Neural cell (in vitro differentiated cells): ENCODE measurements at regions not wholly inside any gene's neighbourhood (a gene's known extent, or its start where the extent isn't known, plus 50 kb on each side); places are given as distances from the start of the nearest gene placed in this dataset.

Experiments used
- H2AFZ ChIP-seq: fragments of 200-600, 300-800 bp; sonication (generic), shearing (Covaris generic); 2 replicates; pipeline ENCODE4 v1.6.0; 2014; ENCODE audit warnings: low read depth, mild to moderate bottlenecking, antibody characterized with exemption, low read length, moderate library complexity
- H3F3A ChIP-seq: fragments of 200-600 bp; shearing (Covaris generic); 2 replicates; pipeline ENCODE4 v1.6.1; 2016; ENCODE audit warnings: mild to moderate bottlenecking, moderate library complexity, mixed read lengths, antibody characterized with exemption, low read length; ENCODE audit not compliant: insufficient read depth, poor library complexity, severe bottlenecking
- H3K27ac ChIP-seq: fragments of 200-600, 300-800 bp; sonication (generic), shearing (Covaris generic); 2 replicates; pipeline ENCODE4 v1.5.1; 2014; ENCODE audit warnings: mild to moderate bottlenecking, low read length, moderate library complexity
- H3K27me3 ChIP-seq: fragments of 300-800, 200-600 bp; sonication (generic), shearing (Covaris generic); 2 replicates; pipeline ENCODE4 v1.6.0; 2014; ENCODE audit warnings: mild to moderate bottlenecking, low read depth, low read length, moderate library complexity; ENCODE audit not compliant: insufficient read depth
- H3K36me3 ChIP-seq: fragments of 300-800, 200-600 bp; sonication (generic), shearing (Covaris generic); 2 replicates; pipeline ENCODE4 v1.5.1; 2014; ENCODE audit warnings: mild to moderate bottlenecking, antibody characterized with exemption, low read length, moderate library complexity; ENCODE audit not compliant: insufficient read depth
- H3K4me2 ChIP-seq: fragments of 300-800, 200-600 bp; sonication (generic), shearing (Covaris generic); 2 replicates; pipeline ENCODE4 v1.6.0; 2014; ENCODE audit warnings: mild to moderate bottlenecking, low read length
- H3K4me3 ChIP-seq: fragments of 300-800, 200-600 bp; sonication (generic), shearing (Covaris generic); 2 replicates; pipeline ENCODE4 v1.5.1; 2014; ENCODE audit warnings: mild to moderate bottlenecking, low read length, moderate library complexity
- H3K79me2 ChIP-seq: fragments of 200-600 bp; shearing (Covaris generic); replicated peaks from 2 replicates; pipeline ENCODE4 v1.6.0; 2014; ENCODE audit warnings: mild to moderate bottlenecking, low read length, moderate library complexity; ENCODE audit not compliant: insufficient read depth
- H3K9ac ChIP-seq: fragments of 300-800, 200-600 bp; sonication (generic), shearing (Covaris generic); 2 replicates; pipeline ENCODE4 v1.6.1; 2016; ENCODE audit warnings: mild to moderate bottlenecking, low read length, mixed read lengths
- H3K9me2 ChIP-seq: fragments of 200-600 bp; shearing (Covaris generic); 2 replicates; pipeline ENCODE4 v1.6.1; 2016; ENCODE audit warnings: mild to moderate bottlenecking, low read length, mixed read lengths; ENCODE audit not compliant: insufficient read depth
- H3K9me3 ChIP-seq: fragments of 200-600, 300-800 bp; sonication (generic), shearing (Covaris generic); 2 replicates; pipeline ENCODE4 v1.6.1; 2016; ENCODE audit warnings: mild to moderate bottlenecking, mixed run types, low read length, moderate library complexity, mixed read lengths
- H4K20me1 ChIP-seq: fragments of 200-600 bp; shearing (Covaris generic); 2 replicates; pipeline ENCODE4 v1.6.1; 2016; ENCODE audit warnings: mild to moderate bottlenecking, mixed run types; ENCODE audit not compliant: insufficient read depth
- CTCF ChIP-seq: fragments of 450-650 bp; IDR thresholded peaks from 2 replicates; pipeline ENCODE4 v1.5.1; 2014; ENCODE audit warnings: antibody characterized with exemption, mild to moderate bottlenecking, moderate library complexity; ENCODE audit not compliant: poor library complexity, severe bottlenecking
- EP300 ChIP-seq: fragments of 450-650 bp; conservative IDR thresholded peaks from 2 replicates; pipeline ENCODE4 v1.6.1; 2014; ENCODE audit warnings: antibody characterized with exemption, mild to moderate bottlenecking, moderate library complexity; ENCODE audit not compliant: poor library complexity, severe bottlenecking
- EZH2 ChIP-seq: fragments of 200-600, 300-800 bp; shearing (Covaris generic), sonication (generic); IDR thresholded peaks from 2 replicates; pipeline ENCODE4 v1.6.1; 2014; ENCODE audit warnings: antibody characterized with exemption, low read length, borderline replicate concordance, mild to moderate bottlenecking; ENCODE audit not compliant: insufficient read depth, poor library complexity, severe bottlenecking
- MXI1 ChIP-seq: fragments of 450-650 bp; conservative IDR thresholded peaks from 2 replicates; pipeline ENCODE4 v1.6.1; 2014; ENCODE audit warnings: antibody characterized with exemption, mild to moderate bottlenecking; ENCODE audit not compliant: poor library complexity, severe bottlenecking
- POLR2AphosphoS5 ChIP-seq: IDR thresholded peaks from 2 replicates; pipeline ENCODE4 v1.6.1; 2012
- RAD21 ChIP-seq: fragments of 450-650 bp; conservative IDR thresholded peaks from 2 replicates; pipeline ENCODE4 v1.6.1; 2014; ENCODE audit warnings: antibody characterized with exemption, mild to moderate bottlenecking, moderate library complexity
- SMC3 ChIP-seq: fragments of 450-650 bp; conservative IDR thresholded peaks from 2 replicates; pipeline ENCODE4 v1.6.1; 2014; ENCODE audit warnings: antibody characterized with exemption, mild to moderate bottlenecking, moderate library complexity; ENCODE audit not compliant: poor library complexity
- TAF1 ChIP-seq: IDR thresholded peaks from 2 replicates; pipeline ENCODE4 v1.6.1; 2012; ENCODE audit warnings: low read depth
- TF ChIP-seq, protein P1 (sequence below): IDR thresholded peaks from 2 replicates; pipeline ENCODE4 v1.6.1; 2012; ENCODE audit warnings: borderline replicate concordance

GRCh38 chr16:51985126-51985525, 561.8 kb downstream of the TOX3 start:
- no peaks in the 10 kb centered on the region for H3K9me3 ChIP-seq
- no peaks in the 10 kb centered on the region for H3F3A ChIP-seq
- TF ChIP-seq CTCF (no peak), RAD21 (no peak), SMC3 (no peak), MXI1 (no peak), EZH2 (no peak), POLR2AphosphoS5 (no peak), TAF1 (no peak), EP300 (no peak)
- TF ChIP-seq, protein P1, sequence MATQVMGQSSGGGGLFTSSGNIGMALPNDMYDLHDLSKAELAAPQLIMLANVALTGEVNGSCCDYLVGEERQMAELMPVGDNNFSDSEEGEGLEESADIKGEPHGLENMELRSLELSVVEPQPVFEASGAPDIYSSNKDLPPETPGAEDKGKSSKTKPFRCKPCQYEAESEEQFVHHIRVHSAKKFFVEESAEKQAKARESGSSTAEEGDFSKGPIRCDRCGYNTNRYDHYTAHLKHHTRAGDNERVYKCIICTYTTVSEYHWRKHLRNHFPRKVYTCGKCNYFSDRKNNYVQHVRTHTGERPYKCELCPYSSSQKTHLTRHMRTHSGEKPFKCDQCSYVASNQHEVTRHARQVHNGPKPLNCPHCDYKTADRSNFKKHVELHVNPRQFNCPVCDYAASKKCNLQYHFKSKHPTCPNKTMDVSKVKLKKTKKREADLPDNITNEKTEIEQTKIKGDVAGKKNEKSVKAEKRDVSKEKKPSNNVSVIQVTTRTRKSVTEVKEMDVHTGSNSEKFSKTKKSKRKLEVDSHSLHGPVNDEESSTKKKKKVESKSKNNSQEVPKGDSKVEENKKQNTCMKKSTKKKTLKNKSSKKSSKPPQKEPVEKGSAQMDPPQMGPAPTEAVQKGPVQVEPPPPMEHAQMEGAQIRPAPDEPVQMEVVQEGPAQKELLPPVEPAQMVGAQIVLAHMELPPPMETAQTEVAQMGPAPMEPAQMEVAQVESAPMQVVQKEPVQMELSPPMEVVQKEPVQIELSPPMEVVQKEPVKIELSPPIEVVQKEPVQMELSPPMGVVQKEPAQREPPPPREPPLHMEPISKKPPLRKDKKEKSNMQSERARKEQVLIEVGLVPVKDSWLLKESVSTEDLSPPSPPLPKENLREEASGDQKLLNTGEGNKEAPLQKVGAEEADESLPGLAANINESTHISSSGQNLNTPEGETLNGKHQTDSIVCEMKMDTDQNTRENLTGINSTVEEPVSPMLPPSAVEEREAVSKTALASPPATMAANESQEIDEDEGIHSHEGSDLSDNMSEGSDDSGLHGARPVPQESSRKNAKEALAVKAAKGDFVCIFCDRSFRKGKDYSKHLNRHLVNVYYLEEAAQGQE, result no peak
- no peak overlapping the region for H2AFZ ChIP-seq
- H4K20me1 ChIP-seq, result no peaks in the 10 kb centered on the region
- no peaks in the 10 kb centered on the region for H3K27me3 ChIP-seq
- no peak overlapping the region for H3K27ac ChIP-seq
- H3K36me3 ChIP-seq, result no peaks in the 10 kb centered on the region
- no peaks in the 10 kb centered on the region for H3K9me2 ChIP-seq
- no peak overlapping the region for H3K9ac ChIP-seq
- no peaks in the 10 kb centered on the region for H3K79me2 ChIP-seq
- no peak overlapping the region for H3K4me3 ChIP-seq
- H3K4me2 ChIP-seq, result no peak overlapping the region

GRCh38 chr16:51984395-51984794, 562.5 kb downstream of the TOX3 start:
- no peak overlapping the region for H3K27ac ChIP-seq
- H3K79me2 ChIP-seq, result no peaks in the 10 kb centered on the region
- no peaks in the 10 kb centered on the region for H3K27me3 ChIP-seq
- H3K9ac ChIP-seq, result no peak overlapping the region
- H3K36me3 ChIP-seq, result no peaks in the 10 kb centered on the region
- H2AFZ ChIP-seq, result no peak overlapping the region
- H3K4me2 ChIP-seq, result no peak overlapping the region
- TF ChIP-seq MXI1, result no peak
- H3K9me3 ChIP-seq, result no peaks in the 10 kb centered on the region
- no peaks in the 10 kb centered on the region for H3K9me2 ChIP-seq
- H3K4me3 ChIP-seq, result no peak overlapping the region
- no peaks in the 10 kb centered on the region for H4K20me1 ChIP-seq
- no peaks in the 10 kb centered on the region for H3F3A ChIP-seq
